T-helper 2 cell treated with Interferon-gamma antibody and Interleukin-4, amounts not matched to agents 100 ng/mL and 5 ng/mL, for 36 hours (primary cell): ENCODE measurements at regions not wholly inside any gene's neighbourhood (a gene's known extent, or its start where the extent isn't known, plus 50 kb on each side); places are given as distances from the start of the nearest gene placed in this dataset.

Source experiments
- intact Hi-C: fragments of 100-400 bp; cut with micrococcal nuclease; formaldehyde crosslinking; loops from one replicate; pipeline ENCODE4 v1.15.1; 2023

GRCh38 chr7:26551740-26552139 is 260.1 kb downstream of the SNX10 start:
- intact Hi-C loops = no loop called here

DNA sequence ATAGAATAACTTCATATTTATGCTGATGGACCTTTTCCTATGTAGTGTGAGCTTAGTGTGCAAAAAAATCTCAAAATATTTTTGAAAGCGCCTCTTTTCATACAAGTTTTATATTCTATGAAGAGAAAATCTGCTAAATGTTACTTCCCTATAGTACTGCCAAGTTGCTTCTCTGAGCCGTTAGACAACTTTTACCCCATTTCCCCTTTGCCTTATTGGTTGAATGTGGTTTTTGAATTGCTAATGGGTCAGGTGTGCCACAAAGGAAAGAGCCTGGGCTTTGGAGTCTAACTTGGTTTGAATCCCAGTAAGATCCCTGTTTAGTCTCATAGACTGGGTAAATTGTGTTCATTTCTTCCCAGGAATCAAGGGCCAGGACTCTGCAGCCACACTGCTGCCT is 261.5 kb downstream of the SNX10 start:
- intact Hi-C loops = no loop called here

DNA sequence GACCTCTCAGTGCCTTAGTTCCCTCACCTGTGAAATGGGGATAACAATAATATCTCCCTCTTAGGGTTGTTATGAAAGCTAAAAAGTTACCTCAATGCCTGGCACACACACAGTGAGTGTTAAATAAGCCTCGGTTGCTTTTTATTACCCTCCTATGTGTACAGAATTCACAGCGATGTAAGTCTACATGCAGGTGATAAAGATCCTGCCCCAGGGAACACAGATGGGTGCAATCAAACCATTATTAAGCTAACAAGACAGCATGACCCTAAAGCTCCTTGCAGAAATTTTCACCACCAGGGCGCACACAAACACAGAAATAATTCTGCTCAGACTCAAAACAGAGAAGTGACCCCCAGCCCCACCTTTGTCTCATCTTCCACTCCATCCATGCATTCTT is 261.9 kb downstream of the SNX10 start:
- intact Hi-C loops = no loop called here

GRCh38 chr7:26554952-26555351 is 263.3 kb downstream of the SNX10 start:
- intact Hi-C loops = no loop called here

DNA sequence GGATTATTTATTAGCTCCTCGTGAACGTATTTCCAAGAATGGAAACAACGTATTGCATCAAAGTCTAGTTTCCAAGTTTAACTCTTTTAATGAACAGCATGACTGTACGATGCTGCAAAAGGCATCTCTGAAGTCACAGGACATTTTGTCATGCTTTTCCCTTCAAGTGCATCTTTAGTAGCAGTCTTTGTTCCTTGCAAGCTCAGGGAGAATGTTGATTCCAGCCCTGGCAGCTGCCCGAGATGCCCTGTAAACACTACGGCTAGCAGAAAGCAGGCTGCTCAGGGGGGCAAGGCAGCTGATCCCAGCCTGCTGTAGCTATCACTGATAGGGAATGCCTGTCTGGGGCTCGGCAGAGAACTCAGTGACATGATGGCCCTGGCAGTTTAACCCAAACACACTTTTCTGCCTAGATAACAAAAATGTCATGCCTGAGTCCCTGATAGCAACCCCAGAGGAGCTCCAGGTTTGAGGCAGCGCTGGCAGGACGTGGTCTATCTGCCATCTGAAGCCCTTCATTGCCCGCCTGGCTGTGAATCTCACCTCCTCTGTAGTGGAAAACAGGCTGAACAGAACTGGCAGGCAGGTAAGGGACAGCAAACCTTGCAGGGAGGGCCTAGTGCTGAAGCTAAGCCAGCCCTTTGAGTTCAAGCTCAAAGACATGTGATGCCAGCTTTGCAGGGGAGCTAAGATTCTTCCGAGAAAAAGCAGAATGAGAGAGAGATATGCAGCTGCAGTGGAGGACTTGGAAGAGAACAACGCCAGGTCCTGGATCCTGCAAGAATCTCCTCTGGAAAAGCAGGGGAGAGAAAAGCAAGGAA is 264.6 kb downstream of the SNX10 start:
- intact Hi-C loops = no loop called here

DNA sequence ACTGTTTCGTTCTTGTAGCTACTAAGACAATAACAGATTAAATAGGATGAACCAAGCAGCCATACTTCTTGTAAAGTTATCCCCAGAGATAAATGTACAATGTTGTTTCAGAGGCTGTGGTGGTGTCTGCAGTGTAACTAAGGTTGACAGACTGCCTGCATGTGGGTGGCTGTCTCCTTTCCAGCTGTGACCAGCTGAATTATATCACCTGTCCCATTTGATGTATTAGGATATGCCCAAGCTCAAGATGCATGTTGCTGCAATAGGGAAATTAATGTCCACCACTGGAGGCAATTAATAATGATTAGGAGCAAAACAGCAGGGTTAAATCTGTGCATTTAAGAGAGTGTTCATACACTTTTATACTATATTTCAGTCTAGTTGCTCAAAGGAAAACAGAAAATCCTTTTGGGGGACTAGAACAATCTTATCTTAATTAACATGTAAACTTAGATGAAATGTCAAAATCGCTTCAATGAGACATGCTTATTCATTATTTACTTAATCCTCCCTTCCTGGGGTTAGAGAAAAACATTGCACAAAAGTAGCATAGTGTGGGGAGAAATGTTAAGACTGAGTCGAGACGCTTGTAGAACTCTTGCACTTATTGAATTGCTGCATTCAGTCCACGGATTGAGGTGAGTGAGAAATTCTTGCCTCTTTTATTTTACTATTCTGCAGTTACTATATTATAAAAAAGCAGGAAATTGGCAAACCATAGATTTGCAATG is 269.0 kb downstream of the SNX10 start:
- intact Hi-C loops = no loop called here

DNA sequence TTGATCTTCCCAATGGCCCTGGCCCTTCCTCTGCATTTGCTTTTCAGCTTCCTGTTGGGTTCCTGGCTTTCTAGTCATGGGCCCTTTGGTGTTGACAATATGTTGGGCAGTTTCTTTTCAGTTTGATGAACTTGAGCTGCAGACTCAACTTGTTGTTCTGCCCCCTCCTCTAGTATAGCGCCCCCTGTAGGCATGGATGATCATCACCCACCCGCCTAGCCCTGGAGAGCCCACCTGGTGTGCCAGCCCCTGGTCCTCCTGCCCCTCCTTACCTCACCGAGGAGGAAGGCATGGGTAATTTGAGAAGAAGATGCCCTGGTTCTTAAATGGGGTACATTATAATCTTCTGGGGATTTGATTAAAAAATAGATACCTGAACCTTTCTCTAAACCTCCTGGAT is 271.2 kb downstream of the SNX10 start:
- intact Hi-C loops = no loop called here

DNA sequence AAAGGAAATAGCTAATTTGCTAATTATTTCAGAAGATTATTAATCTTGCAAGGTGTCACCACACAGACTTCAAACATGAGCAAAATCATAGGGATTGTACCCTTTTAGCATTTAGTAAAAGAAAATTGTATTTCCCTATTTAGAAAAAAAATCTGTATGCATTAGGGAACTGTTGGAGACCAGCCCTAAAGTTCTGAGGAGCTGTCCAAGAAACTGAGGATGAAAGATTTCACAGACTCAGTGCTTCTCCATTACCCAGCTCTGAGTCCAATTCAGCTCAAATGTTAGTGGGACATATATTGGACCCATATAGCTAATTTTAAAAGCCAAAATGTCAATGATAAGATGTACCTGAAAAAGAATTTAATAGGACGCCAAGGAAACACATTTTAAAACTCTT is 271.7 kb downstream of the SNX10 start:
- intact Hi-C loops = no loop called here

DNA sequence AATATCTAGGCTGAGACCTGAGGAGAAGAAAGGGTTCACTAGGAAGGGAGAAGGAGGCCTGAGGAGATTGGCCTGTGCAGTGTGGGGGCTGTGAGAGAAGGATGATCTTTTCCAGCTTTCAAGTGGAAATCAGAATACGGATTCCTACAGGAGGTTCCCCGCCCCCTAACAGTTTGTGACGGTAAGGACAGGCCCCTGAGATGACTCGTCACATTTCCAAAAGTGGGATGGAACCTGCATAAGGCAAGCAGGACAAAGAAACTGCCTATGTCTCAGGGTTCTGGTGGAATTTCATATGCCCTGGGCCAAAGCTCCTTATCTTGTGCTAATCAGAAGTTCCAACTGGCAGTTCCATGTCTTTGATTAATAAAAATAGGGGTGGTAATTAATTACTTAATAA is 275.6 kb downstream of the SNX10 start:
- intact Hi-C loops = no loop called here

DNA sequence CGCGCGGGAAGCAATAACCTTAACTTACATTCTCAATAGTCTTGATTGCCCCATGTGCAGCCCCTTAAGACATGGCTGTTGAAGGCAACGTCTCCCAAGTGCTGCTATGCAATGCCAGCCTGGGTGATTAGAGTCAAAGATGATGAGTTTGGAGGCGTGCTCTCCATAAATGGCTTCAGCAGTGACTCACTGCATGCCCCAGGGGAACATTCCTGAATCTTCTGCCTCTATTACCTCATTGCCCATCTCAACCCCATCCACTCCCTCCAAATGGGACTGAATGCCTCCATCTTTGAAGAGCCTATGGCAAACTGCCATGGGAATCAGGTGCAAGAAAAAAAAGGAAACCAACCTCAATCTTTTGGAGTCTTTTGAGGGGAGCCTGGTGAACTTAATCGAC is 282.8 kb downstream of the SNX10 start:
- intact Hi-C loops = no loop called here

- intact Hi-C loops = no loop called here
Measured at GRCh38 chr7:26580064-26580591, 284.3 kb downstream of the SKAP2 start.

DNA sequence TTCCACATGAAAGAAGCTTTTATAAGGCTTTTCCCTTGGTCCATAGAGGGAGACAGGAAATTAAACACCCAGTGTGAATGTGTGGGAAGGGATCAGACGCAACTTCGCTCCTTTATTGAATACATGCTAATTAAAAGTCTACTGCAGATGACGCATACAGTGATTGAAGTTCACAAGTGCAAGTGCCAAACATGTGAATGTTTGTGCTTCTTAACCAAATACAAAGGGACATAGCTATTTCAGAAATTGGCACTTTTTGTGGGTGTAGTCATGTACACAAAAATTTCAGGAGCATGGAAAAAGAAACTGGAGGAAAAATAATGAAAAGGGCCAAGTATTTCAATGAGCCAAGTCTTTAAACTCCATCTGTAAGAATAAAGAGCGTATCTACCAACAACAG is 283.7 kb downstream of the SKAP2 start:
- intact Hi-C loops = no loop called here

DNA sequence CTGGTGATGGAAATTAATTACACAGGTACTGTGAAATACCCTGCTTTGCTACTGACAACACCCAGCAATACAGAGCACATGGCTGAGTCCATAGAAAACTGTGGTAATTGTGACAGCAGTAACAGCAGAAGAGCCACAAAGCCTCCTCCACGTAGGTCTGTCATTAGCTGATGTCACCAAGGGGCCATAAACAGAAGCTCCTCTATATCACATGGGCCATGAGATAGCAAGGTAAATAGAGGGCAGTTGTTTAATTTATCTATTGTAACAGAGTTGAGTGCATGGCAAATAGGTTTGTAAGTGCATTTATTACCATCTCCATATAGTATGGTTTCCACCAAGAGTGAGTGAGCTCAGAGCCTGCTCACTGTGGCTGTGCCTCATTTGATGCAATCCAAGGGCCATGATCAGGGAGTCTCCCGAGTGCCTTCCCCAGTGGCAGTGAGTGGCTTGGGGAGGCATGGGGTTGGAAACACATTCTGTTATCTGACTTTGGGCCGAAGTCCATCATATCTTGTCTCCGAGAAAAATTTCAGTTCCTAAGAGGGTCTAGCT is 281.2 kb downstream of the SKAP2 start:
- intact Hi-C loops = no loop called here

DNA sequence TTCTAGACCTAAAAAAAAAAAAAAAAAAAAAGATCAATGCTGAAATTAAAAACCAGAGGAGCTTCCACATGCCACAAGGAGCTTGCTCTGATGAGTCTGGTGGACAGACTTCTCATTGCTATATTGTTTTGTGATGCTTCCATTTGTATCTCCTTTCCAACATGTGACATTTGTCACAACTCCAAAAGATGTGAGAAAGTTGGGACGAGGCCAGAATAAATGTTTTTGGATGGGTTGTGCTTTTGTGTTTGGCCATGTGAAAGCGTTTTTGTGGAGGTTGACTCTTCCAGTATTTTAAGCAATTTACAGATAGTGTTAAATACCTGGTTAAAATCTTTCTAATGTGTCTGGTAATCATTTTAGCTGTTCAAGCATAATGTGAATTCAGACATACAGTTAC is 280.1 kb downstream of the SKAP2 start:
- intact Hi-C loops = no loop called here

DNA sequence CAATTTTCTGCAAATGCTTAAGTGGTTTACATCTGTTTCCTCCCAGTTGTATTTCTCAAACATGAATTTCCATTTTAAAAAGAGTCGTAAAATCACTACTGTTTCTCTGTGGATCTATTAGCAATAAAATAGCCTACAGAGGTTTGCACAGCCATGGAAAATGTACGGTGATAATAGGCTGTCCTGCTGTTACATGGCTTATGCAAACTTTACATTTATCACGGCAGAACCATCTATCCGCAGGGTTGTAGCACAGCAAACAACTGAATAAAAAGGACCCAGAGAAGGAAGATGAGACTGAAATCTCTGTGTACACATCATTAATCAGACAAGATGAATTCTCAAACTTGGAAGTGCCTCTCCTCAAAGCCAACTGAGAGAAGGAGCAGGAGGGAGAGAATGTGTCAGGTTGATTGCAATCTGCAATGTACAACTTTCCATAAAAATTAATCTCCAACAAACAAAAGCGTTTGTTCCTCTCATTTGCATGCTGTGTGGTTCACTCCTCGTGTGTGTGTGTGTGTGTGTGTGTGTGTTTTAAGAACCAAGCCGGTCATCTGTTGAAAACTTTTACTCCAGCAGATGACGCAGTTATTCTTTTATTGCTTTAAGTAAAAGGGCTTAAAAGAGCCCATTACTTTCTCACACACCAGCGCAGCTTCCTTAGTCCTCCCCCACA is 279.3 kb downstream of the SKAP2 start:
- intact Hi-C loops = no loop called here

DNA sequence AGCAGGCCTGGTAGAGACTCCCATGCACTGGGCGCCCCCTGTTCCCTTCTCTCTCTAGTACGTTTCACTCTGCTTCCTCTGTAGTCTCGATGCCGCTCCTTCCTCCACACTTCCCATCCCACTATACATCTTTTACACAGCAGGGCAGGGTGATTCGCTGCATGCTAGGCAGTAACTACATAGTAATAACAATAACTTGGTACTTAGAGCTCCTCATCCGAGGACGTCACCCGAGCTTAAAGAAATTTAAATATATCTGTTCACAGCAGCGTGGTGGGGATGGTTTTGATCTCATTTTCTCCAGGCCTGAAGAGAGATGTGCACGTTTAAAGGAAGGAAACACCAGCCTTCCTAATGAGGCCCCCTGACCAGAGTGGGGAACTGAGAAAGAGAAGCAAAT is 276.9 kb downstream of the SKAP2 start:
- intact Hi-C loops = no loop called here

DNA sequence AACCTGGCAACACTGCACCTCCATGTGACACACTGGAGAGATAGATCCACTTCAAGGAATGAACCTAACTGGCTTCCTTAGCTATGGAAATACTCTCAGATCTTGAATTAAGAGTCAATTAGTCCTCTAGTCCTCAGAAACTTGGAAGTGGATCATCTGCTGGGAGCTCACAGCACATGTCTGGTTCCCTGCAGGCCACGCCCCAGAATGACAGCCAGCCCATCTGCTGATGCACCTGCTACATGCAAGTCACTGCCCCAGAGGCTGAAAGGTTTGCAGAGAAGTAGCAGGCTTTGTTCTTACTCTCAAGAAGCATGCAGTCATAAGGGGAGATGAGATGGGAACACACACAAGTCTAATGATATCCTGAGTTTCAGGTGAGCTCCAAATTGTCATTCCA is 275.9 kb downstream of the SKAP2 start:
- intact Hi-C loops = no loop called here

- intact Hi-C loops = no loop called here
Measured at GRCh38 chr7:26590709-26591108, 273.7 kb downstream of the SKAP2 start.

DNA sequence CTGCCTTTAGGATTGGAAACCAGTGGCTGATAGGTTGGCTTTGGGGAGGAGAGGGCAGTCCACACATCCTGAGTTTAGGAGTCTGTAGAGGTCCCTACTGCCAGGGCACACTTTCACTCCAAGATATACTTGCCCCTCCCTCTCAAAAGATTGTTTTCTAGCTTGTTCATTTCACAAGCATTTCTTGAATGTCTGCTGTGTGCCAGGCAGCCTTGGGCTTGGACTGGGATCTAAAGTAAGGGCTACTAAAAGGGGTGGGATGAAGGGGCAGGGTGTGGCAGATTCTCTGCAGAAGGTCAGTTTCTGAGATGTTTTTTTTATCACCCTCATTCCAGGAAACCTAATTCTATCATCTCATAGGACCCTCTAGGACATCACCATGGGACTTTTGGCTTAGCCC is 272.4 kb downstream of the SKAP2 start:
- intact Hi-C loops = no loop called here

GRCh38 chr7:26593393-26593792 is 271.0 kb downstream of the SKAP2 start:
- intact Hi-C loops = no loop called here

DNA sequence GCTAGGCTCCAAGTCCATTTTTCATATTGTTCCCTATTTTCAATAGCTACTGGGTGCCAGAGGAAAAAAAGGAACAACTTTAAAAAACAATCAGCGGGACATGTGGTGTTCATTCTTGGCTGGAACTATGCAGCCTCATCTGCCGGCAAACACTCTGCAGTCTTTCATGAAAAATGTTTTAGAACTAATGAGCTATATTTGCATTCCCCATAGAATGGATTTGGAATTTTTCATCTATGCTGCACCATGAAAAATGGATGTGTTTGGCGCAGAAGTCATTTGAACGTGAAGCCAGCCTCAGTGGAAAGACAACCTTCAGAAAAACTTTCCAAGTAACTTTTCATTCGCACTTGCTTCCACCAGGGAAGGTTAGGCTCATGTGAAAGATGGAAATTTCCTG is 270.5 kb downstream of the SKAP2 start:
- intact Hi-C loops = no loop called here

- intact Hi-C loops = no loop called here
Measured at GRCh38 chr7:26594553-26594952, 269.8 kb downstream of the SKAP2 start.
